RCC 7860 (cell line): ENCODE measurements at regions not wholly inside any gene's neighbourhood (a gene's known extent, or its start where the extent isn't known, plus 50 kb on each side); places are given as distances from the start of the nearest gene placed in this dataset.
"Not testable (repeated sequence)": the region's sequence is repeated elsewhere in the genome, so short reads cannot be mapped to it uniquely, and the experiment has no call there.

Experiments used
- DNase-seq: peaks from one replicate; pipeline ENCODE4 v3.0.0-alpha.2; 2015; ENCODE audit warnings: low spot score
- FAIRE-seq: peaks from 2 replicates; lab custom pipeline; 2012; peaks lifted over from hg19 to GRCh38; lab: Jason Lieb, UNC

DNA sequence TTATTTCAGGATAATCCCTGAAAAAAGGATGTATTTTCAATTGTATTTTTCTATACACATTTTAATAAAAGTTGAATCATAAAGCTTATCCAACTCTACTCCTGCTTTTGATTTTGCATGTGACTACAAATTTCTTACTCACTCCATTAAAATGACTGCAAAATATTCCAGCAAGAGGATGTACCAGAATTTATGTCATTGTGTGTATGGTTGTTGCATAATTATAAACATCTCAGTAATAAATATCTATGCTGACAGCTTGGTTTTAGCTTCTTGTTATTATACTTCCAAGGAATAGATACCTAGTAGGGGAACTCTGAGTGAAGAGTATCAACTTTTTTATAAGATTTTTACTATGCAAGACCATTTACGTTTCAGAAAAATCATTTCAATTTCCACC, 463.2 kb upstream of the RUNX1 start:
- DNase-seq (no peak), FAIRE-seq (no peak)

- DNase-seq (no peak), FAIRE-seq (no peak)
These were observed 462.6 kb upstream of the RUNX1 start for GRCh38 chr21:35511696-35512162.

DNA sequence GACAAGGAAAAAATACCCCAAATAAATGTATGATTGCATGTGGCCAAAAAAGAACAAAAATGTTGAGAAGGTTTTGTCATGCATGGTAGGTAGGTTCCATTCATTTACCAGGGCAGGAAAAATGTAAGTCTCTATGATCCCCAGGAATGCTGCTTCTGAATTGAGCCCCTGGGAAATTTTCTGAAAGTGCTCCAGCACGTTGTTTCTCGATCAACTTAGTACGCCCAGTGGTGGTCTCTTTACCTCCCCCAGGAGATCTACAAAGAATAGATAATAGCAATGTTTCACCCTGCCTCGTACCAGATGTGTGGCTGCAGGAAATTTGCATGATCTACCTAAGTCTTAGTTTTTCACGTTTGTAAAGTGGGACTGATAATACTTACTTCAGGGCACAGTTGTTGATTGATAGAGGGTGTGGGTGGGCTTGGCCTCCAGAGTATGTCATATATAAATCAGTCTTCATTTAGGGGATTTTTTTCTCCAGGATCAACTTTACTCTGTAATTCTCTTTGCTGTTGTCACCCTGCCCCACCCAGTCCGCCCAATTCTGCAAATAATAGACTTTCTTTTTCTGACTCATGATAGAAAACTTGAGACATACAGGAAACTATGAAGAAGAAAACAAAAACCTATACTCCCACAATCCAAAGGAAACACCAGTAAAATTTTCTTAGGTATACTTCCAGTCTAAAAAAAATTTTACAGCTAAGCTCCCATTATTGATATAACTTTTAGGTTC, 462.0 kb upstream of the RUNX1 start:
- FAIRE-seq = no peak

GRCh38 chr21:35510294-35510693, 461.2 kb upstream of the RUNX1 start:
- DNase-seq = no peak
- no peak for FAIRE-seq

More for the DNA sequence above, 462.0 kb upstream of the RUNX1 start:
- no peak for DNase-seq

DNA sequence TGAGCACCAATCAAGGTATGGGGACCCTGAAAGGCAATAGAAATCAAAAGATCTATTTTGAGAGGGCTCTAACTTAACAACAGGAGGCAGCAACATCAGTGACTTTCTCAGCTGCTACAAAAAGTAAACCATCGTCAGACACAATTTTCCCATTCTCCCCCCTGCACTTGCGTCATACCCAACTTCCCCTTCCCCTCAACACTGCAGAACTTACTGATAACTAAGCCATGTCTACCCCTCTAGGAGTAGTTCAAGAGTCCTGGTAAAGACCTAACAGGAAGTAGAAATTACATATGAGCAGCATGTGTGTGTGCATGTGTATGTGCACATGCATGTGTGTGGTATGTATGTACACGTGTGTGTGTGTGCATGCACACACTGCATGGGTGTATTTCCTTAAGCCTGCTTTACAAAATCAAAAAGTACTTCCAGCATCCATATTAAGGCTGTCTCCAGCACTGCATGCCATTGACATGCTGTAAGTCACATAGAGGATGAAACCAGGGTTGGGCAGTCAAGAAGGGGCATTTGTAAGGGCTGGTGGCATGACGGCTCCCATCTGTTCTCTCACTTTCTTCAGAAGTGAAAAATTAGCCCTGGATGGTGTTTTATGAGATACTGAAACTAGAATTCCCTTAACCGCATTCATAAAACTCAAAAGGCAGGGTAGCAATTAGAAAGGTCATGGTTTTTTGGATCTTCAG, 460.1 kb upstream of the RUNX1 start:
- DNase-seq (no peak), FAIRE-seq (no peak)

DNA sequence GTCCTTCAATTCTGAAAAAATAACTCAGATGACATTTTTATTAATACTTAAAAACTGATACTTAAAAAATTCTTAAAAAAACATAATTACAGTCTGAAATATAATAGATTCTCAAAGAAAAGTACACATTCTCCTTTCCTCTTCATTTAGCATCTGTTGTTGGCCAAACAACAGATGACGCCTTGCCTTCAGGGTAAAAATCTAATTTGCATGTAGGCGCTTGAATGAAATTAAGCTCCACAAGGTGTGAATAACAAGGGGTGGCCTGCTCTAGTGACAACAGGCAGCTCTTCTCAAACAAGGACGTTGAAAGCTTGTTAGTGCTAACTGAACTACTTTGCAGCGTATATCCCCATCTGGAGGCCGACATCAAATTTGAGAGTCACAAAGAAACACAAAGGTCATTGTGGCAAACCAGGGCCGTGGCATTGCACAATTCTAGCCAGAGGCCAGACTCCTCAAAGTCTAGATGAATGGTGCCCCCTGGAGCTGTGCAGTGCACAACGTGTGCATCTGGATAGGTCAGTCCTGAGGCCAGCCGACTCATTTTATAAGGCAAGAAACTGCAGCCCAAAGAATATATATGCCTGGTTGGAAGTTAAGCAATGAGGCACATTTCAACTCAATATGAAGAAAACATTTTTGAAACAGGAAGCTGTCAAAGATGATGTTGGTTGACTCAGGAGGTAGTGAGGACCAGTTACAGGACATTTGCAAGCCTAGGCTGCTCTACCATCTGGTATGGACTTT, 459.2 kb upstream of the RUNX1 start:
- DNase-seq (peak; percentile 10), FAIRE-seq (no peak)

DNA sequence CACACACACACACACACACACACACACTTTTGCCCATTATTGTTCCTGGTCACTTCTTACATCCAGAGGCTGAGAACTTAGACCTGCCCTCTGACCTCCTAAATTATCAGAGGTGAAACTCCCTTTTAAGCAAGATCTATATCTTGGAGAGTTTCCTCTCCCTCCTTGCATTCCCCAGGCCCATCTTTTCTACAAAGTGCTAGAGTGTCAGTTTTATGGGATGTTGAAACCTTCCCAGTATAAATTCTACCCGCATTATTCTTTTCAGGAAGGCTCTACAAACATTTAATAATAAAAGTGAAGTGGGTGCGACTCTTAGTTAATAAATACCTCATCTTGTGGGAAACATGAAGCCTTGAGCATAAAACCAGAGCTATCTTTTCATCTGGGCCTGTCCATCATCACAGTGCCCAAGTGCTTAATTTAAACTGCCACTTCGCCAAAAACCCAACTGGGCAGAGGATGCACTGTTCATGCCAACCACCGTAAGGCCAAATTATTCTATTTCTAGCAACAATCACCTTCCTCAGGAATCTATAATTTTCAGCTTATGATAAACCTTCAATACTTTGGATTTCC, 458.2 kb upstream of the RUNX1 start:
- DNase-seq (no peak), FAIRE-seq (no peak)

GRCh38 chr21:35506771-35507170, 457.7 kb upstream of the RUNX1 start:
- FAIRE-seq (no peak), DNase-seq (no peak)

DNA sequence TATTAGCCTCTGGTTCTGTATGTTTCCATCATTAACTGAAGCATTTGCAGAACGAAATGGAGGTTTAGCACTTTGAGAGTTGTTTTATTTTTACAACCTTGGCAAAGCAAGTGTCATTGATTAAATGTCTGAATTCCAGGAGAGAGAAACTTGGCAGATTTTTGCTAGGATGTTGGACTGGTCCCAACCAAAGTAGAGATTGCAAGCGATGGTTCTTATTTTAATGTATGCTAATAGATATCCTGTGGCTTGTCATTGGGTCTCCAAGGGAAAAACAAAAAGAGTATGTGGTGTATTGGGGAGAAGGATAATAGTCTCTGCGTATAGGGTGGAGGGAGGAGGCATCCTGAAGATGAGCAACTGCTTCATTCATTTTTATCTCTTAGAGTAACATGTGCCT, 457.2 kb upstream of the RUNX1 start:
- no peak for DNase-seq
- FAIRE-seq = no peak

DNA sequence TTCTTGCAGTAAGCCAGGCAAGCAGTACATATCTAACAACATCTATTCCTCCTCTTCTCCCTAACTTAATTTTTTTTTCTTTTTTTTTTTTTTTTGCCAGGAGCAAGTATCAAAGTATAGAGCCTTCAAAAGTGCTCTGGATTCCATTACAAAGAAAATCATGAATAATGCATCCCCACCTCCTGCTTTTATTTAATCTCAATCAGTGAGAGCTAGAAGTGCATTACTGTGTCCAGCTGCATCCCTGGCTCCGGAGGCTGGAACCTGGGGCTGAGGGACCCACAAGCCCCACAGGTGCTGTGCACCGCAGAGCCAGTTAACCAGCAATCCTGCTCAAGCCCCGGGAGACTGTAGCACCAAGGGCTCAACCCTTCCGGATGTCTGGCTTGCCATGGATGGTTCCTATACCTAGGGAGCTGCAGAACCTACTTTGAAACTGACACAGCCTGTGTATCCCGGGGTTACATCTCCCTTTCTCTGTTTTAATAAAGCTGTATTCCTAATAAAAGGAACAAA, 455.9 kb upstream of the RUNX1 start:
- FAIRE-seq = no peak
- DNase-seq = no peak

GRCh38 chr21:35504277-35504676, 455.2 kb upstream of the RUNX1 start:
- no peak for DNase-seq
- no peak for FAIRE-seq

- DNase-seq (no peak), FAIRE-seq (no peak)
These were observed 454.6 kb upstream of the RUNX1 start for GRCh38 chr21:35503671-35504070.

GRCh38 chr21:35502821-35503220, 453.7 kb upstream of the RUNX1 start:
- DNase-seq (no peak), FAIRE-seq (no peak)

DNA sequence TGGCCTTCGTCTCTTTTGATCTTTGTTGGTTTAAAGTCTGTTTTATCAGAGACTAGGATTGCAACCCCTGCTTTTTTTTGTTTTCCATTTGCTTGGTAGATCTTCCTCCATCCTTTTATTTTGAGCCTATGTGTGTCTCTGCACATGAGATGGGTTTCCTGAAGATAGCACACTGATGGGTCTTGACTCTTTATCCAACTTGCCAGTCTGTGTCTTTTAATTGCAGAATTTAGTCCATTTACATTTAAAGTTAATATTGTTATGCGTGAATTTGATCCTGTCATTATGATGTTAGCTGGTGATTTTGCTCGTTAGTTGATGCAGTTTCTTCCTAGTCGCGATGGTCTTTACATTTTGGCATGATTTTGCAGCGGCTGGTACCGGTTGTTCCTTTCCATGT, 448.4 kb upstream of the RUNX1 start:
- FAIRE-seq, DNase-seq: not testable (repeated sequence)

DNA sequence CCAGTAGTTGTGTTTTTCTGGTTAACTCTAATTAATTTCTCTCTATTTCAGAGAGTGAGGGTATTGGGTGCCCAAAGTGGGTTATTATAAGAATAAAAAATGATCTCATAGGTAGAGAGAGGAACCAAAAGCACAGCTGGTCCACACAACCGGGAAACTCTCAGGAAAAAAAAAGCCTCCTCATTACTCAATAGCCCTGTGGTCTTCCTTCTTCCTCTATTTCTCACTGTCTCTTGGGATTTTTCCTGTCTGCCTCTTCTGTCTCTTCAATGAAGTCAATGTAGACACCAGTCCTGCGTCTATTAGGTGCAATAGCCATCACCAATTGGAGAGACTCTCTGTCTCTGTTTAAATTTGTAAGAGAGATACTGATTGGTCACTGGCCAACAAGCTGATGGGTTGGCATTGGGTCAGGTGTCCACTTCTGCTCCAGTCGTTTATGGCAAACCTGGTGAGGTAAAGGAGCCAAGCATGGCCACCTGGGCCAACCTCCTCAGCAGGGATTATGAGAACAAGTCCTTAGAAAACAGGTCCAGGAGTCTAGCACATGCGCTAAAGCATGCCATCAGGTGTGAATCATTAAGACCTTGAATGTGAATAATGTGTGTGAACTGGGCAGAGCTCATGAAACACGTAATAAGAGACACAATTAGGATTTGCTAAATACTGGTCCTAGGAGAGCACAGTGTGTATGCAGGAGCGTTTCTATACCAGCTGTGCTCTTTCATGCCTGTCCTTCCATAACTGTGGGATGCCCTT, 443.0 kb upstream of the RUNX1 start:
- FAIRE-seq = no peak
- no peak for DNase-seq

GRCh38 chr21:35491114-35491513, 442.0 kb upstream of the RUNX1 start:
- FAIRE-seq (no peak), DNase-seq (no peak)

- no peak for FAIRE-seq
- no peak for DNase-seq
These were observed 440.4 kb upstream of the RUNX1 start for GRCh38 chr21:35489389-35489980.

GRCh38 chr21:35488946-35489345, 439.8 kb upstream of the RUNX1 start:
- no peak for FAIRE-seq

GRCh38 chr21:35485364-35485763, 436.3 kb upstream of the RUNX1 start:
- no peak for FAIRE-seq
- no peak for DNase-seq

More at GRCh38 chr21:35488946-35489345, 439.8 kb upstream of the RUNX1 start:
- no peak for DNase-seq

DNA sequence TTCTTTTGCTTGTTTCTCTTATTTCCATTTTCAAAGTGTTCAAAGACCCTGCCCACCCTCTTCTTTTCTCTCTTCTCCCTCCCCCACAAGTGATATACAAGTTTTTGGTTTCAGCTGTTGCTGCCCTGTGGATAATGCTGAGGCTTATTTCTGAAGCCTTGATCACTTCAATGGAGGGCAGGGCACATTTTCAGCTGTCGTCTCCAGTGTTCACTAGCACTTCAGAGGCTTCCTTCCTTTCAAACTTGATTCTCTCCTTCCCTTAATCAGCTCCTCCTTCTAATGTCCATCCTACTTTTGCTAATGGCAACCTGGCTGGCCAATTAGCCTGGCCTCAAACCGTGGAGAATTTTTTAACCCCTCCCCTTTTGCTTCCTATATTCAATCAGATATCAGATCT, 435.7 kb upstream of the RUNX1 start:
- FAIRE-seq = no peak
- DNase-seq = no peak
